Skeletal muscle satellite cell (primary cell): ENCODE measurements at regions not wholly inside any gene's neighbourhood (a gene's known extent, or its start where the extent isn't known, plus 50 kb on each side); places are given as distances from the start of the nearest gene placed in this dataset.
A peak's percentile ranks its signal among the peaks of the same experiment; 100 is the strongest.

Source experiments
- H3K27me3 ChIP-seq: 2 replicates; pipeline ENCODE4 v1.7.0; 2013; ENCODE audit warnings: low read length; ENCODE audit not compliant: control insufficient read depth, insufficient read depth
- H3K36me3 ChIP-seq: 2 replicates; pipeline ENCODE4 v1.7.0; 2013; ENCODE audit warnings: mild to moderate bottlenecking, control low read depth, low read length; ENCODE audit not compliant: insufficient read depth
- H3K4me1 ChIP-seq: 2 replicates; pipeline ENCODE4 v1.7.0; 2013; ENCODE audit warnings: low read length; ENCODE audit not compliant: control insufficient read depth, insufficient read depth
- H3K4me2 ChIP-seq: 2 replicates; pipeline ENCODE4 v1.7.0; 2013; ENCODE audit warnings: mild to moderate bottlenecking, low read length
- H3K4me3 ChIP-seq: 2 replicates; pipeline ENCODE4 v1.7.0; 2013; ENCODE audit warnings: low read length
- H3K9ac ChIP-seq: 2 replicates; pipeline ENCODE4 v1.7.0; 2013; ENCODE audit warnings: mild to moderate bottlenecking, low read depth, low read length, moderate library complexity
- H3K9me3 ChIP-seq: replicated peaks from 2 replicates; pipeline ENCODE4 v1.7.0; 2013; ENCODE audit warnings: mild to moderate bottlenecking, control low read depth, low read length

DNA sequence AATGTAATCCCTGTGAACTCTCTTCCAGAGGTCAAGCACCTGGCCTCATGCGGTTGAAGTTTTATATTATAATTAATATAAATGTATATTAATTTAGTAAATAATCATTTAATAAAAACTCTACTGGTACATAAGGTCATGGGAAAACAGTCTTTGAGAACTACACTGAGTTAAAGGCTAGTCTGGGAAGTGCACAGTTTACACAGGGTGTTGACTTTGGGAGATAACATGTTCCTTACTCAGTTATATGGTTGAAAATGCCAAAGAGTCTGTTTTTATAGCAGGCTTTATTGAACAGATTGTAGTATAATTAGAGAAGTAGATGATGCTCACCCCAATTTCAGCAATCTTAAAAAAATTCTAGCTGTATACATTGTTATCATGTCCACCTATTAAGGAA lies 735.9 kb downstream of the GATA3 start:
- no peak overlapping the region for H3K4me3 ChIP-seq
- peaks cover 3% of the 10 kb centered on the region for H3K9me3 ChIP-seq
- H3K36me3 ChIP-seq = no peaks in the 10 kb centered on the region
- H3K9ac ChIP-seq = no peak overlapping the region
- no peak overlapping the region for H3K4me2 ChIP-seq
- H3K27me3 ChIP-seq = no peaks in the 10 kb centered on the region
- H3K4me1 ChIP-seq = no peaks in the 10 kb centered on the region

DNA sequence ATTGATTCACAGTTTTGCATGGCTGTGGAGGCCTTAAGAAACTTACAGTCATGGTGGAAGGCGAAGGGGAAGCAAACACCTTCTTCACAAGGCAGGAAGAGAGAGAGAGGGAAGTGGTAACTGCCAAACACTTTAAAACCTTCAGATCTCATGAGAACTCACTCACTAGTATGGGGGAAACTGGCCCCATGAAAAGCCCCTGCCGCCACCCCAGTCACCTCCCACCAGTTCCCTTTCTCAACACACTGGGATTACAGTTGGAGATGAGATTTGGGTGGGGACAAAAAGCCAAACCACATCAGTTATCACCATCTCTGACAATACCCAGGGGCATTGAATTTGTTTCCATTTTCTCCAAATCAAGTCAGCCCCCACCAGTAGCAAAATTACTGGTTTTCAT lies 740.4 kb downstream of the GATA3 start:
- Histone ChIP-seq H3K4me2 (no peak overlapping the region), H3K27me3 (no peaks in the 10 kb centered on the region), H3K36me3 (no peaks in the 10 kb centered on the region), H3K4me1 (no peaks in the 10 kb centered on the region), H3K9me3 (no peaks in the 10 kb centered on the region), H3K9ac (no peak overlapping the region), H3K4me3 (no peak overlapping the region)

DNA sequence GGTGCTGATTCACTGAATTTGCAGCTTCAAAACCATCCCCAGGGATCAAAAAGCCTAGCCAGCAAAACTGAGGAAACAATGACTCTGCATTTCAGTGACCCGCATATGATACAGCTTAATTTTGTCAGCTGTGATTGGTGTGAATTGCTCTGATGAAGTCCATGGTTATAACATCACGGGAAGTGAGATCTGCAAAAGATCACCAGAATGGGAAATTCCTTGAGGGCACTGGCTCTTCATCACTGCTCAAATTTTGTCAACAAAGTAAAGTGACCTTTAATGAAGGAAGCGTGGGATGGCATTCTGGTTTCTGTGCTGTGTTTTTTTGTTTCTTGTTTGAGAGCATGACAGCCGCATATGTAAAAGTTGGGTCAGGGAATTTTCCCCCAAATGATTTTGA lies 745.9 kb downstream of the GATA3 start:
- H3K36me3 ChIP-seq = no peaks in the 10 kb centered on the region
- no peak overlapping the region for H3K9ac ChIP-seq
- H3K4me3 ChIP-seq = no peak overlapping the region
- H3K4me2 ChIP-seq = no peak overlapping the region
- no peaks in the 10 kb centered on the region for H3K27me3 ChIP-seq
- H3K9me3 ChIP-seq = no peaks in the 10 kb centered on the region
- H3K4me1 ChIP-seq = no peaks in the 10 kb centered on the region

DNA sequence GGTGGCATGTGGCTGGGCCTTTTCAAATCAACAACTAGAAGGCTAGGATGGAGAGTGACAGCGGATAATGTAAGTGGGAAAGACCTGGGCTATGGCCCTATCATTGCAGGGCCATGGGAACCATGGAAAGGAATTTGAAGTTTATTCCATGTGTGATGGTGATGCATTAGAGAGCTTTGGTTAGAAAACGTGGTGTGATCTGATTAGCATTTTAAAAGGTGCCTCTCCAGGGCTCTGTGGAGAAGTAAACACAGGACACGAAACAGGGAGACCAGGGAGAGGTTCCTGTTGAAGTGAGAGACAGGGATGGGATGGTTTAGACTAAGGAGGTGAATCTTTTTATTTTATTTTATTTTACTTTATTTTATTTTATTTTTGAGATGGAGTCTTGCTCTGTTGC lies 749.5 kb downstream of the GATA3 start:
- Histone ChIP-seq H3K9me3 (no peaks in the 10 kb centered on the region), H3K27me3 (no peaks in the 10 kb centered on the region), H3K36me3 (no peaks in the 10 kb centered on the region), H3K4me1 (no peaks in the 10 kb centered on the region), H3K9ac (no peak overlapping the region), H3K4me3 (no peak overlapping the region), H3K4me2 (no peak overlapping the region)

DNA sequence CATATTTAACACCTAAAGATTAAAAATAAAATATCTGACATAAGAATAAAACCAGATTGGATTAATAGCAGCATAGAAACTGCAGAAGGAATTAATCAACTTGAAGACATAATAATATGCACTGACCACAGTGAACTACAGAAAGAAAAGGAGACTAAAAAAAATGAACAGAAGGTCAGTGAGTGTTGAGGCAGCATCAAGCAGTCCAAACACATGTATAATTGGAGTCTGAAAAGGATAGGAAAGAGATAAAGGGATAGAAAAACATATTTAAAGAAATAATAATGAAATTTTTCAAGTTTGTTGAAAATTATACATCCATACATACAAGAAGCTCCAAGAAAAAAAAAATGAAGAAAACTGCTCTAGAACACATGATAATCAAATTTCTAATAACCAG lies 756.2 kb downstream of the GATA3 start:
- Histone ChIP-seq H3K4me3 (no peak overlapping the region), H3K36me3 (no peaks in the 10 kb centered on the region), H3K27me3 (no peaks in the 10 kb centered on the region), H3K4me1 (peaks cover 4% of the 10 kb centered on the region), H3K4me2 (no peak overlapping the region), H3K9me3 (no peaks in the 10 kb centered on the region), H3K9ac (no peak overlapping the region)

DNA sequence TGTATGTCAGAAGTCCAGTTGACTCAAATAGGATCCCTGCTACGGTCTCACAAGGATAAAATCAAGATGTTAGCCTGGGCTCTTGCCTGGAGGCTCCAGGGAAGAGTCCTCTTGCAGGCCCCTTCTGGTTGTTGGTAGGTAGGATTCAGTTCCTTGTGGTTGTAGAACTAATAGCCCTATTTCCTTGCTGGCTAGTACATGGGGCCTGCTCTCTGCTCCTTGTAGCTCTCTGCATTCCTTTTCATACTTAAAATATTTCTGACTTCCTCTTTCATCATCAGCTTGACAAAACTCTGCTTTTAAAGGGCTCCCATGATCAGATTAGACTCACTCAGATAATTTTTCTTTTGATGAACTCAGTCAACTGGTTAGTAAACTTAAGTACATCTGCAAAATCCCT lies 756.7 kb downstream of the GATA3 start:
- no peak overlapping the region for H3K4me2 ChIP-seq
- no peak overlapping the region for H3K9ac ChIP-seq
- H3K36me3 ChIP-seq = no peaks in the 10 kb centered on the region
- no peaks in the 10 kb centered on the region for H3K27me3 ChIP-seq
- H3K9me3 ChIP-seq = no peaks in the 10 kb centered on the region
- no peak overlapping the region for H3K4me3 ChIP-seq
- peaks cover 4% of the 10 kb centered on the region for H3K4me1 ChIP-seq

DNA sequence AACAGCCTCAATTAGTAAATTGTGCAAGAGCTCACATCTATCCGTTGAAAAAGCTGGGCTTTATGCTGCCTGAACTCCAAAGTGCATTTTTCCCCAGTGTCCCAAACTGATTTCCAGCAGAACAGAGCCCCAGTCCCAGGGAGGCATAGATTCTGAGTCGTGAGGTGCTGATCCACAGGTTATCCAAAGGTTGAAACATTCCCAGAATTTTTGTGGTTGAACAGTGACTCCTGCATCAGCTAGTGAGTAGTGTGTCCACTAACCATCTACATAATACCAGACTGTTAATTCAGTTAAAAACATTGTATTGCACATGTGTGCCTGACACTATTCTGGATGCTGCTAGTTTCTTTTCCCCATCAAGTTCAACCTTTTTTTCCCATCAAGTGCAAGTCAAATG lies 761.5 kb downstream of the GATA3 start:
- no peak overlapping the region for H3K4me3 ChIP-seq
- no peak overlapping the region for H3K4me2 ChIP-seq
- no peaks in the 10 kb centered on the region for H3K9me3 ChIP-seq
- H3K27me3 ChIP-seq = no peaks in the 10 kb centered on the region
- H3K4me1 ChIP-seq = peaks cover 4% of the 10 kb centered on the region
- H3K36me3 ChIP-seq = no peaks in the 10 kb centered on the region
- H3K9ac ChIP-seq = no peak overlapping the region

DNA sequence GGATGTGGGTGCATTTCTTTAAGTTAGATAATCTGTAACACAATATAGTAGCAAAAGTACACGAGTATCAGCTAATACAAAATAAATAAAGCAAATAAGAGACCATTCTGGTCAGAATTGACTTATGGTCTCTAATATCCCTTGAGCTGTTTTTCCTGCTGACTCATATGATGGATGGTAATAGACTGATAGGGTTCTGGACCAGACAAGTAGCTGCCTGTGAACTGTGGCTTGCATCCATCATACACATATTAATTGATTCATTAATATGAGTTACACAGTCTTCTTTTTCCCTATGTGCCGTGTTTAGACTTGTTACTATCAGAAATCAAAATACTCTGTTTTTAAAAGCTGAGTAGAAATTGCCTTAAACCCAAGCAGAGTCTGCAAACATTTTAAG lies 762.8 kb downstream of the GATA3 start:
- Histone ChIP-seq H3K27me3 (no peaks in the 10 kb centered on the region), H3K4me2 (no peak overlapping the region), H3K36me3 (no peaks in the 10 kb centered on the region), H3K9me3 (no peaks in the 10 kb centered on the region), H3K4me3 (no peak overlapping the region), H3K9ac (no peak overlapping the region), H3K4me1 (no peaks in the 10 kb centered on the region)

DNA sequence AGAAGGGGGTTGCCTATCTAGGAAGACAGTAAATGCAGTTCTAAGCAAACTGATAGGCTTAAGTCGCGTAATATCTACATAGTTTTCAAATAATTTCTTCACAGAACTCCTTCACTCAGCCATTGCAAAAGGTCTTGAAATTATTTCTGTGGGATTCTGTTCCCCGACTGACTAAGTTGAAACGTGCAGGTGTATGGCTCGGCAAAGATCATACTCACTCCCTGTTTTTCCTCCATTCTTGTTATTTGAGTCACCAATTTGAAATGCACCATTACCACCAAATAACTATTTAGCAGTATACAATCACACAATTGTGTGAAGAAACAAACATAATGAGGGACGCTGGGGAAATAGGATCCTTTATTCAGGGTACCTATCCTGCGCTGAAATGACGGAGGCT lies 771.1 kb downstream of the GATA3 start:
- no peaks in the 10 kb centered on the region for H3K27me3 ChIP-seq
- H3K4me3 ChIP-seq = no peak overlapping the region
- no peak overlapping the region for H3K4me2 ChIP-seq
- H3K9ac ChIP-seq = no peak overlapping the region
- H3K36me3 ChIP-seq = no peaks in the 10 kb centered on the region
- H3K4me1 ChIP-seq = no peaks in the 10 kb centered on the region
- H3K9me3 ChIP-seq = no peaks in the 10 kb centered on the region

DNA sequence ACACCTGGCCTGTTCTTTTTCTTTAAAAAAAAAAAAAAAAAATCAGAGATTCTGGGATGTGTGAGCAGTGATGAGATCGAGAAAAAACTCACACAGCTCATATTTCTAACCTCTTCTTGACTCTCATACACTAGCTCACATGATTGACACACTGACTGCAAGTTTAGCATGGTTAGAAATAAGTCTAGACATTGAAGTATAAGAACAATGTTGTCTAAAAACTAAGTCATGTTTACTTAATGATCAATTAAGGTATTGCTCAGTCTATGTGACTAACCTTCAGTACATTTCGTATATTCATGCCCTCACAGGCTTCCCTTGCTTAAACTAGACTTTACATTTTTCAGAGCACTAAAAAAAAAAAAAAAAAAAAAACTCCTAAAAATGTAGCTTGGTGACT lies 775.1 kb downstream of the GATA3 start:
- Histone ChIP-seq H3K4me3 (no peak overlapping the region), H3K4me2 (peak overlapping the region; percentile 36), H3K4me1 (no peaks in the 10 kb centered on the region), H3K27me3 (no peaks in the 10 kb centered on the region), H3K9ac (no peak overlapping the region), H3K9me3 (no peaks in the 10 kb centered on the region), H3K36me3 (no peaks in the 10 kb centered on the region)

DNA sequence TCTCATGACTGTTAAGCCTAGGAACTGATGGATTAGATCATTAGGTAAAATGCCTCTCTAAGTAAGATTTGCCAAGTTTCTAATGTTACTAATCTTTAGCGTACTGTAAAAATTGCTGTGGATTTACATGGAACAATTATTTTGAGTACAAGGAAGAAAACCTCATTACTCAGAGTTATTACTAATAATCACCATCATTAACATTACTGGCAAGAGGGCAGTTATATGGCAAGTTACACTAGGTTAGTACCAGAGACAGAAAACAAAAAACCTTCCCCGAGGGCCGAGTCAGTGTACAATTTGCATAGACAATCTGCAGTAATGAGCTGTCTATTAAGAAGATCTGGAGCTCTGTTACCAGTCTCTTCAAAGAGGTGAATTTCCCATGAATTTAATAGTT lies 775.6 kb downstream of the GATA3 start:
- Histone ChIP-seq H3K27me3 (no peaks in the 10 kb centered on the region), H3K36me3 (no peaks in the 10 kb centered on the region), H3K4me3 (no peak overlapping the region), H3K9ac (no peak overlapping the region), H3K4me1 (no peaks in the 10 kb centered on the region), H3K9me3 (no peaks in the 10 kb centered on the region), H3K4me2 (peak overlapping the region; percentile 36)

DNA sequence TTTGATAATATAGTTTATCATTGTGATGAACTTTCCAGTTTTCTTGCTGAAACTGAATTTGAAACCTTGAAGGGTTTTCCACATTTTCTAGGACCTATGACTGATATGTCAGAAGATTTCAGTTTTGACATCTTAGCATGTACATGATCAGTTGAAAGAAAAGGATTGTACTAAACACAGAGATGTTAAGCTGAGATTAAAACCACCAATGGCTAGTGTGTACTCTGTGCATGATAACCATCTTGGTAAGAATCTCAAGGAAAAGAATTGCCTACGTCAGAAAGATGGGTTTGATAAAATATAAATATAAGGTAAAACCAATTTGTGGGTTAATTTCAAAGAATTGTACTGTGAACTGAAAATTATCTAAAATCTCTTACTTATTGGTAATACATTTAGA lies 776.4 kb downstream of the GATA3 start:
- H3K9ac ChIP-seq = no peak overlapping the region
- H3K4me2 ChIP-seq = no peak overlapping the region
- no peaks in the 10 kb centered on the region for H3K36me3 ChIP-seq
- no peaks in the 10 kb centered on the region for H3K9me3 ChIP-seq
- no peaks in the 10 kb centered on the region for H3K27me3 ChIP-seq
- no peaks in the 10 kb centered on the region for H3K4me1 ChIP-seq
- H3K4me3 ChIP-seq = no peak overlapping the region
